ENCODE measurements at regions not wholly inside any gene's neighbourhood (a gene's known extent, or its start where the extent isn't known, plus 50 kb on each side); places are given as distances from the start of the nearest gene placed in this dataset.

GRCh38 chr2:129067070-129067469 lies 748.4 kb upstream of the HS6ST1 start:
- DNase-seq (ENCODE audit: low spot score) = no peak

GRCh38 chr2:129067953-129068352 lies 749.3 kb upstream of the HS6ST1 start:
- no peak for DNase-seq (ENCODE audit: low spot score)

- DNase-seq (ENCODE audit: low spot score) = no peak
These were observed 749.9 kb upstream of the HS6ST1 start for GRCh38 chr2:129068543-129068942.

- DNase-seq (ENCODE audit: low spot score) = no peak
These were observed 751.4 kb upstream of the HS6ST1 start for GRCh38 chr2:129069875-129070594.

GRCh38 chr2:129070663-129071062 lies 752.0 kb upstream of the HS6ST1 start:
- no peak for DNase-seq (ENCODE audit: low spot score)

- DNase-seq (ENCODE audit: low spot score) = no peak
These were observed 752.9 kb upstream of the HS6ST1 start for GRCh38 chr2:129071531-129071930.

- DNase-seq (ENCODE audit: low spot score) = no peak
These were observed 755.7 kb upstream of the HS6ST1 start for GRCh38 chr2:129074298-129074920.

- DNase-seq (ENCODE audit: low spot score) = no peak
These were observed 759.9 kb upstream of the HS6ST1 start for GRCh38 chr2:129078548-129078947.

- DNase-seq (ENCODE audit: low spot score) = no peak
These were observed 762.2 kb upstream of the HS6ST1 start for GRCh38 chr2:129080715-129081476.

GRCh38 chr2:129085386-129085785 lies 766.7 kb upstream of the HS6ST1 start:
- no peak for DNase-seq (ENCODE audit: low spot score)

GRCh38 chr2:129087133-129087813 lies 768.6 kb upstream of the HS6ST1 start:
- DNase-seq (ENCODE audit: low spot score) = peak; percentile 6

- no peak for DNase-seq (ENCODE audit: low spot score)
These were observed 773.0 kb upstream of the HS6ST1 start for GRCh38 chr2:129091620-129092019.

- no peak for DNase-seq (ENCODE audit: low spot score)
These were observed 774.3 kb upstream of the HS6ST1 start for GRCh38 chr2:129092956-129093355.

- DNase-seq (ENCODE audit: low spot score) = no peak
These were observed 782.5 kb upstream of the HS6ST1 start for GRCh38 chr2:129101186-129101585.

- no peak for DNase-seq (ENCODE audit: low spot score)
These were observed 785.5 kb upstream of the HS6ST1 start for GRCh38 chr2:129103936-129104878.

GRCh38 chr2:129112181-129112580 lies 793.5 kb upstream of the HS6ST1 start:
- no peak for DNase-seq (ENCODE audit: low spot score)

GRCh38 chr2:129113776-129114175 lies 795.1 kb upstream of the HS6ST1 start:
- no peak for DNase-seq (ENCODE audit: low spot score)

GRCh38 chr2:129117434-129117833 lies 798.8 kb upstream of the HS6ST1 start:
- DNase-seq (ENCODE audit: low spot score) = peak; percentile 3

- DNase-seq (ENCODE audit: low spot score) = no peak
These were observed 799.6 kb upstream of the HS6ST1 start for GRCh38 chr2:129118296-129118695.

GRCh38 chr2:129129087-129129486 lies 810.4 kb upstream of the HS6ST1 start:
- no peak for DNase-seq (ENCODE audit: low spot score)

Data from putamen (tissue), 1 donor.